Heart left ventricle (tissue), 16 donors: ENCODE measurements at regions not wholly inside any gene's neighbourhood (a gene's known extent, or its start where the extent isn't known, plus 50 kb on each side); places are given as distances from the start of the nearest gene placed in this dataset.

Source experiments
- ATAC-seq, 4 donors: fragments of 200-7000 bp; cut with Tn5 transposase; one replicate each; pipeline ENCODE4 v1.9.1; 2020 to 2022; ENCODE audit warnings: moderate library complexity in 4 of 4, mild to moderate bottlenecking in 3 of 4, moderate number of reproducible peaks in 1 of 4
- DNase-seq, 5 donors: peaks; one replicate each; pipeline ENCODE4 v3.0.0-alpha.2; 2020
- H3K27ac ChIP-seq, 12 donors: fragments of 200-600 bp; sonication (generic) in 4 of 12; one replicate each; pipeline versions ENCODE4 v1.5.0 to v1.8.0; 2016 to 2022; ENCODE audit warnings: mild to moderate bottlenecking in 2 of 12
- H3K27me3 ChIP-seq, 9 donors: fragments of 200-600 bp; sonication (generic) in 2 of 9; one replicate each; pipeline versions ENCODE4 v1.5.1 to v1.8.0; 2016 to 2022; ENCODE audit warnings: mild to moderate bottlenecking in 3 of 9
- H3K36me3 ChIP-seq, 9 donors: fragments of 200-600 bp; sonication (generic) in 2 of 9; one replicate each; pipeline versions ENCODE4 v1.5.0 to v1.8.0; 2018 to 2022; ENCODE audit warnings: mild to moderate bottlenecking in 2 of 9
- H3K4me1 ChIP-seq, 12 donors: fragments of 200-600 bp; sonication (generic) in 4 of 12; one replicate each; pipeline versions ENCODE4 v1.5.0 to v1.8.0; 2016 to 2022; ENCODE audit warnings: mild to moderate bottlenecking in 3 of 12
- H3K4me3 ChIP-seq, 12 donors: fragments of 200-600 bp; sonication (generic) in 4 of 12; one replicate each; pipeline versions ENCODE4 v1.5.0 to v1.8.0; 2017 to 2022; ENCODE audit warnings: mild to moderate bottlenecking in 9 of 12, moderate library complexity in 4 of 12
- H3K9me3 ChIP-seq, 12 donors: fragments of 200-600 bp; sonication (generic) in 4 of 12; one replicate each; pipeline versions ENCODE4 v1.5.0 to v1.8.0; 2016 to 2022; ENCODE audit warnings: mild to moderate bottlenecking in 1 of 12
- POLR2A ChIP-seq, 2 donors: fragments of 450-650 bp; IDR thresholded peaks; one replicate each; pipeline ENCODE4 v1.6.1; 2017; ENCODE audit warnings: antibody characterized with exemption in 2 of 2, mild to moderate bottlenecking in 2 of 2, moderate library complexity in 2 of 2
- WGBS, 4 donors: extraction: QIAGEN DNeasy Blood & Tissue Kit in 2 of 4; methylation state at CpG; one replicate each; pipeline versions ENCODE4 v1.1.5 to v1.1.7; 2013 to 2018; 5-methylcytosine and 5-hydroxymethylcytosine counted together
- intact Hi-C, 10 donors: fragments of 100-400 bp; cut with DNase I; formaldehyde crosslinking; loops; one replicate each; pipeline versions ENCODE4 v1.11.1 to v1.14.2; 2022
- TF ChIP-seq, protein P1 (sequence below), 12 donors: fragments of 200-600 bp; sonication (generic) in 4 of 12; IDR thresholded peaks; one replicate each; pipeline versions ENCODE4 v1.5.0 to v1.8.0; 2018 to 2022; ENCODE audit warnings: antibody characterized with exemption in 12 of 12, mild to moderate bottlenecking in 5 of 12
- donor health status: ischemic (EF 13 %, LVEDD 7.1; RV severe dilation, severe dysfunction).
- donor health status: healthy with polysubstance abuse.
- donor health status: DM: no; HTN: yes; CAD: no.
- donor health status: DM: no; HTN: no; CAD: no.
- donor health status: ischemic (EF 25% LVEDD 6.9; RV normal size, moderate dysfunction).
- donor health status: ischemic (EF 25% LVEDD 5.7; RV mildly dilated, moderate dysfunction).
- donor health status: healthy.
- donor health status: DM: yes; HTN: yes; CAD: no.
- donor health status: ischemic (EF 35%, LVEDD 5.7; RV mildly dilated, moderate dysfunction).
- donor health status: nonischemic (EF 11% LVEDD 7.7; RV severe dilation, severe dysfunction).
- donor health status: DM: yes; HTN: yes; CAD: no.
- donor health status: PGD.
- donor health status: ischemic (EF 29% LVEDD 5.4; RV normal size, mild dysfunction).
- donor health status: nonischemic (EF 23%, LVEDD 6.1; RV moderate dilation, normal function).

GRCh38 chr16:13612623-13613022 is 307.3 kb upstream of the ERCC4 start:
- DNase-seq: no peak
- Histone ChIP-seq H3K9me3 (peaks cover 0 to 5% (median 0%) of the 10 kb centered on the region in 12 donors), H3K4me1 (no peaks in the 10 kb centered on the region), H3K36me3 (no peaks in the 10 kb centered on the region), H3K27ac (no peak overlapping the region), H3K4me3 (no peak overlapping the region), H3K27me3 (no peaks in the 10 kb centered on the region)
- intact Hi-C loops: no loop called here
- ATAC-seq: no peak
- TF ChIP-seq, protein P1, sequence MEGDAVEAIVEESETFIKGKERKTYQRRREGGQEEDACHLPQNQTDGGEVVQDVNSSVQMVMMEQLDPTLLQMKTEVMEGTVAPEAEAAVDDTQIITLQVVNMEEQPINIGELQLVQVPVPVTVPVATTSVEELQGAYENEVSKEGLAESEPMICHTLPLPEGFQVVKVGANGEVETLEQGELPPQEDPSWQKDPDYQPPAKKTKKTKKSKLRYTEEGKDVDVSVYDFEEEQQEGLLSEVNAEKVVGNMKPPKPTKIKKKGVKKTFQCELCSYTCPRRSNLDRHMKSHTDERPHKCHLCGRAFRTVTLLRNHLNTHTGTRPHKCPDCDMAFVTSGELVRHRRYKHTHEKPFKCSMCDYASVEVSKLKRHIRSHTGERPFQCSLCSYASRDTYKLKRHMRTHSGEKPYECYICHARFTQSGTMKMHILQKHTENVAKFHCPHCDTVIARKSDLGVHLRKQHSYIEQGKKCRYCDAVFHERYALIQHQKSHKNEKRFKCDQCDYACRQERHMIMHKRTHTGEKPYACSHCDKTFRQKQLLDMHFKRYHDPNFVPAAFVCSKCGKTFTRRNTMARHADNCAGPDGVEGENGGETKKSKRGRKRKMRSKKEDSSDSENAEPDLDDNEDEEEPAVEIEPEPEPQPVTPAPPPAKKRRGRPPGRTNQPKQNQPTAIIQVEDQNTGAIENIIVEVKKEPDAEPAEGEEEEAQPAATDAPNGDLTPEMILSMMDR (IDR thresholded peaks at IDR 0.05): no peak
- no peak for TF ChIP-seq POLR2A (IDR thresholded peaks at IDR 0.05)
- WGBS, 4 donors: 74 to 82% (median 76%) methylated on average over 4 of the region's 4 CpGs

DNA sequence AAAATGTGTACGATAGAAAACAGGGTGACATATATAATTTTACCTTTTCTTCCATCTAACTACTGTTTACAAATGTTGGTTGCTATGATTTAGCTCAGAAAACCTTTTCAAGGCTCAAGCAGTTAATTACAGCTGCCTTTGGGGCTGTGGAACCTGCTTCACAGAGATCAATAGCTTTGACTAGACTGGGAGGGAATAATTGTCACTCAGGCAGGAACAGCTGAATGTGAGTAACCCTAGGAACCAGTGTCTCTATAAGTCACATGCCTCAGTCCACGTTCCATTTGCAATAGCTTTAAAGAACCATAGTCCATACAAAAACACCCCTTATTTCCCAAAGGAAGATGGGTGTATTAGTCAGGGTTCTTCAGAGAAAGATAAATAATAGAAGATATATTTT is 306.8 kb upstream of the ERCC4 start:
- Histone ChIP-seq H3K27me3 (peaks cover 0 to 1% (median 0%) of the 10 kb centered on the region in 9 donors), H3K36me3 (no peaks in the 10 kb centered on the region), H3K27ac (no peak overlapping the region), H3K4me3 (no peak overlapping the region), H3K4me1 (no peaks in the 10 kb centered on the region), H3K9me3 (peaks cover 0 to 5% (median 0%) of the 10 kb centered on the region in 12 donors)
- TF ChIP-seq, protein P1 (IDR thresholded peaks at IDR 0.05): no peak
- TF ChIP-seq POLR2A (IDR thresholded peaks at IDR 0.05): no peak
- intact Hi-C loops: no loop called here
- DNase-seq: no peak
- WGBS, 4 donors: 65 to 74% (median 69%) methylated on average over 2 of the region's 2 CpGs
- ATAC-seq: no peak

DNA sequence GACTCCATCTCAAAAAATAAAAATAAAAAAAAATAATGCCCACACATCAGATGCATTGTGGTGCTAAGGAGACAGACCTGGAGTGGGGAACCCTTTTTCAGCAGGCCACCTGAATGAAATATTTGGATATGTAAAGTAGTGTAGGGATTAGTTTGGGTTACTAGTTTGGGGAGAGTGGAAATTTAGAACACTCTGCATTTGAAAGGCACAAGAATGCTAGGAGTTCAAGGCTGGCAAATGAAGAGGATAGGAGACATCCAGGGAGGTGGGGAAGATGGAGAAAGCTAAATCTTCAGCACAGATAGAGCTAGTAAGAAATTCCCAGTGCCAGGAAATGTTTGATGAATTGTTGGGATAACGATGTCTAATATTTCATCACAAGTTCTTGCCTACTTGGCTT is 298.3 kb upstream of the ERCC4 start:
- WGBS, 4 donors: 71 to 79% (median 75%) methylated on average over 1 of the region's 1 CpG
- intact Hi-C loops: no loop called here
- peaks cover 0 to 9% (median 0%) of the 10 kb centered on the region in 9 donors for H3K27me3 ChIP-seq
- ATAC-seq (no peak), DNase-seq (no peak)
- TF ChIP-seq, protein P1 (IDR thresholded peaks at IDR 0.05): no peak
- TF ChIP-seq POLR2A (IDR thresholded peaks at IDR 0.05): no peak
- no peaks in the 10 kb centered on the region for H3K9me3 ChIP-seq
- H3K4me3 ChIP-seq: no peak overlapping the region
- H3K4me1 ChIP-seq: no peaks in the 10 kb centered on the region
- no peaks in the 10 kb centered on the region for H3K36me3 ChIP-seq
- no peak overlapping the region for H3K27ac ChIP-seq

- TF ChIP-seq, protein P1 (IDR thresholded peaks at IDR 0.05): no peak
- no peak for TF ChIP-seq POLR2A (IDR thresholded peaks at IDR 0.05)
- intact Hi-C loops: no loop called here
- H3K36me3 ChIP-seq: no peaks in the 10 kb centered on the region
- H3K4me1 ChIP-seq: no peaks in the 10 kb centered on the region
- H3K27me3 ChIP-seq: peaks cover 0 to 6% (median 0%) of the 10 kb centered on the region in 9 donors
- 89 to 93% (median 92%) methylated on average over 4 of the region's 4 CpGs for WGBS, 4 donors
- no peak overlapping the region for H3K27ac ChIP-seq
- H3K4me3 ChIP-seq: no peak overlapping the region
- H3K9me3 ChIP-seq: peaks cover 0 to 2% (median 0%) of the 10 kb centered on the region in 12 donors
- DNase-seq (no peak), ATAC-seq (no peak)
Observed at GRCh38 chr16:13628156-13628555, 291.8 kb upstream of the ERCC4 start.
